SU-DHL-6 (cell line): ENCODE measurements at regions not wholly inside any gene's neighbourhood (a gene's known extent, or its start where the extent isn't known, plus 50 kb on each side); places are given as distances from the start of the nearest gene placed in this dataset.
A peak's percentile ranks its signal among the peaks of the same experiment; 100 is the strongest.

Experiments used
- H2AFZ ChIP-seq: fragments of 200-600 bp; sonication (generic); 2 replicates; pipeline ENCODE4 v1.6.1; 2014; ENCODE audit warnings: low read depth, mild to moderate bottlenecking, moderate library complexity, mixed read lengths, antibody characterized with exemption, low read length; ENCODE audit not compliant: severe bottlenecking
- H3F3A ChIP-seq: fragments of 200-600 bp; shearing (Covaris generic); 2 replicates; pipeline ENCODE4 v1.6.0; 2016; ENCODE audit warnings: antibody characterized with exemption, mild to moderate bottlenecking; ENCODE audit not compliant: insufficient read depth
- H3K27ac ChIP-seq: fragments of 200-600 bp; sonication (generic); 2 replicates; pipeline ENCODE4 v1.5.1; 2016; ENCODE audit warnings: low read depth, mild to moderate bottlenecking, low read length, moderate library complexity, mixed read lengths
- H3K27me3 ChIP-seq: fragments of 200-600 bp; sonication (generic), shearing (Covaris generic); 2 replicates; pipeline ENCODE4 v1.6.0; 2014; ENCODE audit warnings: mild to moderate bottlenecking, low read length
- H3K36me3 ChIP-seq: fragments of 200-600 bp; sonication (generic); 2 replicates; pipeline ENCODE4 v1.6.1; 2014; ENCODE audit warnings: mild to moderate bottlenecking, low read length, mixed read lengths
- H3K4me2 ChIP-seq: fragments of 300-600, 200-600 bp; shearing (Covaris generic), sonication (generic); 2 replicates; pipeline ENCODE4 v1.6.0; 2014; ENCODE audit warnings: low read length, low read depth, mild to moderate bottlenecking; ENCODE audit not compliant: poor library complexity, severe bottlenecking
- H3K4me3 ChIP-seq: fragments of 200-600 bp; sonication (generic); 2 replicates; pipeline ENCODE4 v1.5.1; 2014; ENCODE audit warnings: antibody characterized with exemption, low read length, mild to moderate bottlenecking, mixed read lengths; ENCODE audit not compliant: insufficient read depth, poor library complexity, severe bottlenecking
- H3K79me2 ChIP-seq: fragments of 200-600 bp; sonication (generic); 2 replicates; pipeline ENCODE4 v1.6.1; 2014; ENCODE audit warnings: mild to moderate bottlenecking, low read length, moderate library complexity; ENCODE audit not compliant: insufficient read depth
- H3K9ac ChIP-seq: fragments of 200-600 bp; sonication (generic); 2 replicates; pipeline ENCODE4 v1.7.0; 2014; ENCODE audit warnings: mild to moderate bottlenecking, low read length
- H3K9me2 ChIP-seq: fragments of 200-600 bp; sonication (generic); replicated peaks from 2 replicates; pipeline ENCODE4 v1.6.1; 2014; ENCODE audit warnings: low read length; ENCODE audit not compliant: insufficient read depth
- H3K9me3 ChIP-seq: fragments of 200-600 bp; sonication (generic); 2 replicates; pipeline ENCODE4 v1.6.1; 2014; ENCODE audit warnings: low read length, mixed read lengths; ENCODE audit not compliant: insufficient read depth
- H4K20me1 ChIP-seq: fragments of 200-600 bp; sonication (generic); 2 replicates; pipeline ENCODE4 v1.6.1; 2014; ENCODE audit warnings: low read depth, mild to moderate bottlenecking, antibody characterized with exemption, low read length, moderate library complexity, mixed read lengths
- EZH2phosphoT487 ChIP-seq: fragments of 200-600 bp; sonication (generic), shearing (Covaris generic); conservative IDR thresholded peaks from 2 replicates; pipeline ENCODE4 v1.6.1; 2018; ENCODE audit warnings: mild to moderate bottlenecking, antibody characterized with exemption, low read length, moderate library complexity, mixed read lengths
- TF ChIP-seq, protein P1 (sequence below): fragments of 200-600 bp; sonication (generic); IDR thresholded peaks from one replicate; pipeline ENCODE4 v1.5.1; 2017; ENCODE audit warnings: antibody characterized with exemption, mild to moderate bottlenecking, low read length, moderate library complexity; ENCODE audit not compliant: insufficient read depth, poor library complexity, severe bottlenecking

DNA sequence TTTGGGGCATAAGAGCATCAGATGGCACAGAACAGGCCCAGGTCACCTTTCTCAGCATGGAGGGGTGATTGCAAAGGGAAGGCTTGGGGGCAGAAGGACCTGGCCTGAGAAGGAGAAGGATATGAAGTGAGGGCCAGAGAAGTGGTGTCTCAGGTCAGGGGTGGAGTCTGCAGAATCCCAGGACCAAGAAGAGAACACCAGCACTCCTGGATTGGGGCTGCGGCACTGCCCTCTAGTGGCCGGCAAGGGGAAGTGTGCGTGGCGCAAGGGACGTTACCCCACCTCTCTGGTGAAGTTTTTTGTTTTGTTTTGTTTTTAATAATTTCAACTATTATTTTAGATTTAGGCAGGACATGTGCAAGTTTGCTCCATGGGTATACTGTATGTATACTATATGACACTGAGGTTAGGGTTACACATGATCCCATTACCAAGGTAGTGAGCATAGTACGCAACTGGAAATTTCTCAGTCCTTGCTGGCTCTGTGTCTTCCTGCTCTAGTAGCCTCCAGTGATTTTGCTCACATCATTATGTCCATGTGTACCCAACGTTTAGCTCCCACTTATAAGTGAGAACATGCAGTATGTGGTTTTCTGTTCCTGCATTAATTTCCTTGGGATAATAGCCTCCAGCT, 1548.6 kb downstream of the EFNA5 start:
- Histone ChIP-seq H3K4me3 (no peak overlapping the region), H3K9me2 (no peaks in the 10 kb centered on the region), H2AFZ (no peak overlapping the region), H3K4me2 (no peak overlapping the region), H3K27ac (no peak overlapping the region), H3F3A (no peaks in the 10 kb centered on the region), H3K9ac (no peak overlapping the region), H3K9me3 (no peaks in the 10 kb centered on the region), H4K20me1 (no peaks in the 10 kb centered on the region), H3K79me2 (no peaks in the 10 kb centered on the region), H3K36me3 (no peaks in the 10 kb centered on the region), H3K27me3 (no peaks in the 10 kb centered on the region)
- TF ChIP-seq, protein P1, sequence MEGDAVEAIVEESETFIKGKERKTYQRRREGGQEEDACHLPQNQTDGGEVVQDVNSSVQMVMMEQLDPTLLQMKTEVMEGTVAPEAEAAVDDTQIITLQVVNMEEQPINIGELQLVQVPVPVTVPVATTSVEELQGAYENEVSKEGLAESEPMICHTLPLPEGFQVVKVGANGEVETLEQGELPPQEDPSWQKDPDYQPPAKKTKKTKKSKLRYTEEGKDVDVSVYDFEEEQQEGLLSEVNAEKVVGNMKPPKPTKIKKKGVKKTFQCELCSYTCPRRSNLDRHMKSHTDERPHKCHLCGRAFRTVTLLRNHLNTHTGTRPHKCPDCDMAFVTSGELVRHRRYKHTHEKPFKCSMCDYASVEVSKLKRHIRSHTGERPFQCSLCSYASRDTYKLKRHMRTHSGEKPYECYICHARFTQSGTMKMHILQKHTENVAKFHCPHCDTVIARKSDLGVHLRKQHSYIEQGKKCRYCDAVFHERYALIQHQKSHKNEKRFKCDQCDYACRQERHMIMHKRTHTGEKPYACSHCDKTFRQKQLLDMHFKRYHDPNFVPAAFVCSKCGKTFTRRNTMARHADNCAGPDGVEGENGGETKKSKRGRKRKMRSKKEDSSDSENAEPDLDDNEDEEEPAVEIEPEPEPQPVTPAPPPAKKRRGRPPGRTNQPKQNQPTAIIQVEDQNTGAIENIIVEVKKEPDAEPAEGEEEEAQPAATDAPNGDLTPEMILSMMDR: peak; percentile 73
- TF ChIP-seq EZH2phosphoT487: no peak

DNA sequence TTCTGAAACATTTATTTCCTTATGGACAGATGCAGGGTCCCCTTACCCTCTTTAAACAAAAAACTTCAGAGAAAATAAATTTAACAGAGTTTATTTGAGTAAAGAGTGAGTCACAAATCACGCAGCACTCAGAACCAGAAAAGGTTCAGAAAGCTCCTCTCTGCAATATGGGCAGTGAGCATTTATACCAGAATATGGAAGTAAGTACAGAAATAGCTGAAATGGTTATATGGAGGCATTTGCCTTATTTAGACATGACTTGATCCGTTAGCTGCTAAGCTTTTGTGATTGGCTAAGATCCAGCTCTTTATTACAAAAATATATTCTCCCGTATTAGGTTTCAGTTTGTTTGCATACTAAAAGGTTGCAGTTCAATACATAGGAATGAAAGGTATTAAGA, 1554.1 kb downstream of the EFNA5 start:
- Histone ChIP-seq H3F3A (no peaks in the 10 kb centered on the region), H3K79me2 (no peaks in the 10 kb centered on the region), H3K4me2 (no peak overlapping the region), H3K27me3 (no peaks in the 10 kb centered on the region), H4K20me1 (no peaks in the 10 kb centered on the region), H2AFZ (no peak overlapping the region), H3K4me3 (no peak overlapping the region), H3K27ac (no peak overlapping the region), H3K36me3 (no peaks in the 10 kb centered on the region), H3K9me2 (no peaks in the 10 kb centered on the region), H3K9me3 (no peaks in the 10 kb centered on the region), H3K9ac (no peak overlapping the region)
- TF ChIP-seq, protein P1: no peak

DNA sequence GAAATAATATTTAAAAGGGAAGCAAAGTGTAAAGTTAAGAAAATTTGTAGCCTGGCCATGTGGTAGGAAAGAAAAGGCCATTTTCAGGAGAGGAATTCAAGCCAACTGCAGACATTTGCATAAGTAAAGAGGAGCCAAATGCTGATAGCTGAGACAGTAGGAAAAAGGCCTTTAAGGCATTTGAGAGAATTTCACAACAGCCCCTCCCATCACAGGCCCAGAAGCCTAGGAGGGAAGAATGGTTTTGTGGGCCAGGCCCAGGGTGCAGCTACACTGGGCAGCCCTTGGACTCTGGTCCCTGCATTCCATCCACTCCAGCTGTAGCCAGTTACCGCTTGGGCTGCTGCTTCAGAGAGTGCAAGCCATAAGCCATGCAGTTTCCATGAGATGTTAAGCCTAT, 1556.8 kb downstream of the EFNA5 start:
- TF ChIP-seq, protein P1: no peak
- no peak for TF ChIP-seq EZH2phosphoT487
- no peaks in the 10 kb centered on the region for H3K9me3 ChIP-seq
- no peaks in the 10 kb centered on the region for H3F3A ChIP-seq
- H3K4me2 ChIP-seq: no peak overlapping the region
- H3K27ac ChIP-seq: no peak overlapping the region
- H4K20me1 ChIP-seq: no peaks in the 10 kb centered on the region
- H3K27me3 ChIP-seq: no peaks in the 10 kb centered on the region
- no peak overlapping the region for H2AFZ ChIP-seq
- H3K79me2 ChIP-seq: no peaks in the 10 kb centered on the region
- no peaks in the 10 kb centered on the region for H3K36me3 ChIP-seq
- H3K9me2 ChIP-seq: no peaks in the 10 kb centered on the region
- H3K9ac ChIP-seq: no peak overlapping the region
- no peak overlapping the region for H3K4me3 ChIP-seq
